IPS-20b (cell line): ENCODE measurements at regions not wholly inside any gene's neighbourhood (a gene's known extent, or its start where the extent isn't known, plus 50 kb on each side); places are given as distances from the start of the nearest gene placed in this dataset.

ENCODE experiments used
- H3K27ac ChIP-seq: one replicate; pipeline ENCODE4 v1.5.1; 2013; ENCODE audit warnings: low read length
- H3K27me3 ChIP-seq: 2 replicates; pipeline ENCODE4 v1.6.1; 2013; ENCODE audit warnings: mild to moderate bottlenecking, low read length, inconsistent platforms; ENCODE audit not compliant: insufficient read depth
- H3K36me3 ChIP-seq: 2 replicates; pipeline ENCODE4 v1.6.1; 2013; ENCODE audit warnings: low read depth, mild to moderate bottlenecking, inconsistent platforms, low read length, moderate library complexity; ENCODE audit not compliant: insufficient read depth
- H3K4me1 ChIP-seq: 2 replicates; pipeline ENCODE4 v1.6.1; 2013; ENCODE audit warnings: mild to moderate bottlenecking, control low read depth, inconsistent platforms, low read length, moderate library complexity; ENCODE audit not compliant: insufficient read depth
- H3K4me3 ChIP-seq: 2 replicates; pipeline ENCODE4 v1.5.1; 2013; ENCODE audit warnings: mild to moderate bottlenecking, low read length, inconsistent platforms
- H3K9ac ChIP-seq: 2 replicates; pipeline ENCODE4 v1.6.1; 2013; ENCODE audit warnings: low read depth, mild to moderate bottlenecking, inconsistent platforms, low read length, moderate library complexity
- H3K9me3 ChIP-seq: 2 replicates; pipeline ENCODE4 v1.6.1; 2013; ENCODE audit warnings: mild to moderate bottlenecking, low read depth, low read length, inconsistent platforms; ENCODE audit not compliant: insufficient read depth

DNA sequence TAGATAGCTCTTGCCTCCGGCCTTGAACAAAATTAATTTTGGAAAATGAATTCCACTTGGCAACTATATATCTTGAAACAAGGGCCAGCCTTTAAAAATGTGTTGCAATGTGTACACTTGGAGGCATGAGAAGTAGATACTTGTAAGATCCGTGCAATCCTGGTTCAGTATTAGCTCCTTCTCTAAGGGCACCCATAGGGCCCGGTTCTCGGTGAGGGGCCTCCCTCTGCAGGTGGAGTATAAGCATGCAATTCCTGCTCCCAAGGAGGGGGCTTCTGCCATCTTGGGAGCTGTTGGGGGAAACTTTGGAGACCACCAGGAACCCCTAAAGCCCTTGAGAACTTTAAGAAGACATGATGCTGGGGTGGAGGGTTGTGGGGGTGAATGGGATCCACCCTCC, 388.7 kb upstream of the RGMA start:
- H3K36me3 ChIP-seq, result no peaks in the 10 kb centered on the region
- peak overlapping the region; percentile 31; the same call in 1 of the 2 replicates for H3K4me3 ChIP-seq
- H3K9me3 ChIP-seq, result no peaks in the 10 kb centered on the region
- H3K4me1 ChIP-seq, result peaks cover 21% of the 10 kb centered on the region
- H3K27ac ChIP-seq, result no peak overlapping the region
- H3K27me3 ChIP-seq, result peaks cover 10% of the 10 kb centered on the region; the same call in 1 of the 2 replicates
- H3K9ac ChIP-seq, result no peak overlapping the region

DNA sequence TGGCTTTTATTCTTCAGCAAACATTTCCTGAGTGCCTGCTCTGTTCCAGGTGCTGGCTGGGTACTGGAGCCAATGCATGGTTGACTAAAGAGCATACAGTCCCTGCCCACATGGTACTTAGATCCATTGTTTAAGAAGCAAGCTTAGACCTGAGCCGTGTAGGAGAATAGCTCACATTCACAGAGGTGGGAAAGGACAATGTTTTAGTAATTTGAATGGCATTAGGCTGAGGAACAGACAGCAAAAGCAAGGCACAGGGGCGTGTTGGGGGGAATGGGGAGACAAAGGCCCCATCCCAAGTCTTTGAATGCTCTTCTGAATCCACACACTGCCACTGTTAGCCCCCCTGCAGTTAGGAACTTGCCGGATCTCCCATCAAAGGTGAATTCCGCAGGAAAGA, 388.2 kb upstream of the RGMA start:
- Histone ChIP-seq H3K4me3 (peak overlapping the region; percentile 31; the same call in 1 of the 2 replicates), H3K27me3 (peaks cover 10% of the 10 kb centered on the region; the same call in 1 of the 2 replicates), H3K4me1 (peaks cover 24% of the 10 kb centered on the region), H3K36me3 (no peaks in the 10 kb centered on the region), H3K9me3 (no peaks in the 10 kb centered on the region), H3K27ac (no peak overlapping the region), H3K9ac (peak overlapping the region; percentile 37; the same call in 1 of the 2 replicates)

DNA sequence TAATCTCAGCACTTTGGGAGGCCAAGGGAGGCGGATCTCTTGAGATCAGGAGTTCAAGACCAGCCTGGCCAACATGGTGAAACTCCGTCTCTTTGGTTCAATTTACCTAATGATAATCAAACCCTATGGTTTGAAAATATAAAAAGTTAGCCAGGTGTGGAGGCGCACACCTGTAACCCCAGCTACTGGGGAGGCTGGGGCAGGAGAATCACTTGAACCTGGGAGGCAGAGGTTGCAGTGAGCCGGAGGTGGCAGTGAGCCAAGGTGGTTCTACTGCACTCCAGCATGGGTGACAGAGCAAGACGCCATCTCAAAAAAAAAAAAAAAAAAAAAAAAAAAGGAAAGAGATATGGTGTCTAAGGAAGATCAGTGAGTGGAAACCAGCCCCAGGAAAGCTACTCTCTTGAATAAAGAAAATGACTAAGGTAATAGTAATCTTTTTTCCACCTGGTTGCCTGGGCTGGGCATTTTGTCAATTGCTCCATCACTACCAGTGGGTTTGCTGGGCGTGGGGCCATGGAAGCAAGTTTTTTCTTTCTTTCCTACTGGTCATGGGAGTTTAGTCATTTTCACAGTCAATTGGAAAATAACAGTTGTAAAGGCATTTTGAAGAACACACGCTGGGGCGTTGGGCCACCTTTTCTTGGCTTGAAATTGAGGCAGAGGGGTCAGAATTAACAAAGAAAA, 387.6 kb upstream of the RGMA start:
- Histone ChIP-seq H3K4me1 (peaks cover 26% of the 10 kb centered on the region), H3K9ac (peak overlapping the region; percentile 37; the same call in 1 of the 2 replicates), H3K36me3 (no peaks in the 10 kb centered on the region), H3K27ac (no peak overlapping the region), H3K9me3 (no peaks in the 10 kb centered on the region), H3K4me3 (no peak overlapping the region), H3K27me3 (peaks cover 10% of the 10 kb centered on the region; the same call in 1 of the 2 replicates)

DNA sequence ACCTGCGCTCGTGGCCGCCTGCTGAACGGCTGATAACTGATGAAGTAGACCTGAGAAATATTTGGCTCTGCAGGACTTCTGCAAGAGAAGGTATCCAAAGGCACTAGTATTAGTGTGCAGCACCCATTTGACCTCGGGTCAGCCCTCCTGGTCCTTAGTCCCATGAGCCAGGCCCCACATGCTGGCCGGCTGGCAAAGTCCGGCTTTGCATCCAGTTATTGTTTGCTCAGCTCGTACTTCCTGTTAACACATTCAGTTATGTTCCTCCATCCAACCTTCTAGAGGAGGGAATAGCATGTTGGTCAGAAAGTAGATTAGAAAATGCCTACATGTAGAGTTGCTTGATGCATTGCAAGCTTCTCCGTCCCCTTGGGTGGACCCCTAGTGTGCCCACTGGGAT, 385.7 kb upstream of the RGMA start:
- H3K36me3 ChIP-seq, result no peaks in the 10 kb centered on the region
- H3K4me3 ChIP-seq, result no peak overlapping the region
- peaks cover 26% of the 10 kb centered on the region for H3K4me1 ChIP-seq

DNA sequence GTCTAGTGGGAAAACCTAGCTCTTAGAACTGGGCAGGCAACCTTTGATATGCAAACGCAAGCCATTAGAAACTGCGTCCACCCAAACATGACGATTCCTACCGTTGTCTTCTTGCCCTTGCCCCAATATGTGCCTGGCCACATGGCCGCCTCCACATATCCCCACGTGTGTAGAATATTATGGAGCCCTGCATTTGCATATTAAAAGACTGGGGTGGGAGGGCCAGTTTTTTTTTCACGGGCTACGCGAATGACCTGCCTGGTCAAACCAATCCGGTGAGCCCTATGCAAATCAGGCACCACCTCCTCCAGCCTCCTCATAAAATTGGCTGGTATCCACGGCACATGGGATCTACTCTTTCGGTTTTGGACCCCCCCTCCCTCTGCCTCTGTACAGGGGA, 381.0 kb upstream of the RGMA start:
- peaks cover 18% of the 10 kb centered on the region; the same call in 1 of the 2 replicates for H3K4me1 ChIP-seq
- no peaks in the 10 kb centered on the region for H3K27me3 ChIP-seq
- no peak overlapping the region for H3K27ac ChIP-seq
- no peaks in the 10 kb centered on the region for H3K36me3 ChIP-seq
- H3K4me3 ChIP-seq, result no peak overlapping the region
- no peak overlapping the region for H3K9ac ChIP-seq
- no peaks in the 10 kb centered on the region for H3K9me3 ChIP-seq

More for the DNA sequence above, 385.7 kb upstream of the RGMA start:
- H3K27ac ChIP-seq, result no peak overlapping the region
- H3K9ac ChIP-seq, result no peak overlapping the region
- H3K9me3 ChIP-seq, result no peaks in the 10 kb centered on the region
- peaks cover 10% of the 10 kb centered on the region; the same call in 1 of the 2 replicates for H3K27me3 ChIP-seq

DNA sequence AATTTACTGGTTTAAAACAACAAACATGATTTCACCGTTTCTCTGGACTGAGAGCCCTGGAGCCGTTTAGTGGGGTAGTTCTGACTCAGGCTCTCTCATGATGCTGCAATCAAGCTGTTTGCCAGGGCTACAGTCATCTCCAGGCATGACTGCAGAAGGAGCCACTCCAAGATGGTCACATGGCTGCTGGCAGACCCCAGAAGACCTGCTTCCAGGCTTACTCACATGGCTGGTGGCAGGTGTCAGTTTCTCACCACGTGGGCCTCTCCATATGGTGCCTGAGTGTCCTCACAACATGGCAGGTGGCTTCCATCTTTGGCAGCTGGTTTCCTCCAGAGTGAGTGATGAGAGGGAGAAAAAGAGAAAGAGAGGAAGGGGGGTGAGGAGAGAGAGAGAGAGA, 378.3 kb upstream of the RGMA start:
- Histone ChIP-seq H3K4me3 (no peak overlapping the region), H3K4me1 (peaks cover 17% of the 10 kb centered on the region; the same call in 1 of the 2 replicates), H3K9ac (no peak overlapping the region), H3K9me3 (no peaks in the 10 kb centered on the region), H3K36me3 (no peaks in the 10 kb centered on the region), H3K27me3 (no peaks in the 10 kb centered on the region), H3K27ac (no peak overlapping the region)

DNA sequence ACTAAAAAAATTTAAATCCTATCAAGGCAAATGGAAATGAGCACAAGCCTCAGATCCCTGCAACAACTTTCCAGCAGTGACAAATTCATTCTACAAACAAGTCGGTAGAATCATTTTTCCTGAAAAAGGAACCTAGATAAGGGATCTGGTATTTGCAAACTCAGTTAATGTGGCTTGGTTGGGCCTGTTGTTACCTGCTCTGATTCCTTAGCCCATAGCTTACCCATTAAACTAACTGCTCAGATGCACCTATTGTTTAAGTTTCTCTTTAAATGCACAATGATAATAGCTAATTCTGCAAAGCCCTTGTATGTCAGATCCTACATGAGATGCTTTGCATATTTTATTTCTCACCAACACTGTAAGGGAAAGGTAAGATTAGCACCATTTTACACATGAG, 377.4 kb upstream of the RGMA start:
- no peak overlapping the region for H3K27ac ChIP-seq
- H3K4me3 ChIP-seq, result no peak overlapping the region
- no peaks in the 10 kb centered on the region for H3K27me3 ChIP-seq

DNA sequence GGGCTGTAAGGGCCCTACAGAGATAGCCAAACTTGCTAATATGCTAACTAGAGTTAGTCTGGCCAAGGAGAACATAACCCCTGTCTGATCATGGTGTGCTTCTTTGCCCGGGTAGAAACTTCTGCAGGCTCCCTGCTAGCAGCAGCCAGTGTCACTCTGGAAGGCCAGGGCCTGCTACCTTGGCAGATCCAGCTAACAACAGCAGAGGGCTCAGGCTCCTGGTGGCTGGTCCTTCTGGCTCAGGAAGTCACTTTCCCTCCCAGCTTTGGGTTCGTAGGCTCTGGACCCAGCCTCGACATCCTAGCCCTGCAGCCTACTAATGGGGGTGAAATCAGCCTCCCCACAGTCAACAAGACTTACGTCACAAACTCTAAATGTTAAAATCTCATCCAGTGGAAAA, 373.7 kb upstream of the RGMA start:
- H3K4me1 ChIP-seq, result peaks cover 11% of the 10 kb centered on the region; the same call in 1 of the 2 replicates
- no peaks in the 10 kb centered on the region for H3K27me3 ChIP-seq
- no peaks in the 10 kb centered on the region for H3K9me3 ChIP-seq
- H3K4me3 ChIP-seq, result no peak overlapping the region
- no peaks in the 10 kb centered on the region for H3K36me3 ChIP-seq
- H3K9ac ChIP-seq, result no peak overlapping the region
- no peak overlapping the region for H3K27ac ChIP-seq

More for the DNA sequence above, 377.4 kb upstream of the RGMA start:
- Histone ChIP-seq H3K36me3 (no peaks in the 10 kb centered on the region), H3K9me3 (no peaks in the 10 kb centered on the region), H3K9ac (no peak overlapping the region), H3K4me1 (peaks cover 14% of the 10 kb centered on the region; the same call in 1 of the 2 replicates)

DNA sequence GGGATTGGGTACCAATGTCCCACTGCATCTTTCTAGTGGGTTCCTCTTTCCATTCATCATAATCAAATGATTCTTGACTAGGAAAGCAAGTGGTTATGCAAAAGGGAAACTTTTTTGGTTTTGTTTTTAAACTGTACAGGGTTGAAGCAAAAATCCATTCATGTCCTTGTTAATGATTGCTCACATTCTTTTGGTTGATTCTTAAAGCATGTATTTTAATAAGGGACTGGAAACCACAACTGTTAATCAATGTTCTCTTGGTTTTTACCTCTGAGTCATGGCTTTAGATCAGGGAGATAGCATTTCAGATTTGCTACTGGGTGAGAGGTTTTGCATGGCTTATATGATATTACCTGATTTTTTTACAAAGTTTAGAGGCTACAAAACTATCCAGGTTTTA, 371.7 kb upstream of the RGMA start:
- H3K9ac ChIP-seq, result no peak overlapping the region
- no peak overlapping the region for H3K4me3 ChIP-seq
- H3K27me3 ChIP-seq, result no peaks in the 10 kb centered on the region
- H3K27ac ChIP-seq, result no peak overlapping the region
- H3K4me1 ChIP-seq, result peaks cover under 1% of the 10 kb centered on the region; the same call in 1 of the 2 replicates
- no peaks in the 10 kb centered on the region for H3K9me3 ChIP-seq
- H3K36me3 ChIP-seq, result no peaks in the 10 kb centered on the region

DNA sequence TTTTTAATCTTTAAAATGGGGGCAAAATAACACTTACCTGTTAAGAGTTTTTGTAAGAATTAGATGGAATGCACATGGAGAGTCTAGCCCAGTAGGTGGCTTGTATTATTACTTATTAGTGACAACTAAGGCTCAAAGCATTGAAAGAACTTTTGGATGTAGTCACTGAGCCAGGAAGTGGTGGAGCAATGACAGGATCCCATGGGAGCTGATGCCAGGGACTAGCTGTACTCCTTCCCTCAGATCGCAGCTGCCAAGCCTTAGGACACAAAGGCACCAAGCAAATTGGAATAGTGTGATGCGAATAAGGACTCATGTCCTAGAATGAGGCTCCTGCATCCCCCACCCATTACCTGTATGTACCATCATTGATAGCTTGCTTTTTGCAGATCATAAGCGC, 370.4 kb upstream of the RGMA start:
- no peak overlapping the region for H3K4me3 ChIP-seq
- H3K4me1 ChIP-seq, result no peaks in the 10 kb centered on the region
- no peak overlapping the region for H3K9ac ChIP-seq
- no peaks in the 10 kb centered on the region for H3K36me3 ChIP-seq
- no peaks in the 10 kb centered on the region for H3K27me3 ChIP-seq
- H3K9me3 ChIP-seq, result no peaks in the 10 kb centered on the region
- no peak overlapping the region for H3K27ac ChIP-seq

DNA sequence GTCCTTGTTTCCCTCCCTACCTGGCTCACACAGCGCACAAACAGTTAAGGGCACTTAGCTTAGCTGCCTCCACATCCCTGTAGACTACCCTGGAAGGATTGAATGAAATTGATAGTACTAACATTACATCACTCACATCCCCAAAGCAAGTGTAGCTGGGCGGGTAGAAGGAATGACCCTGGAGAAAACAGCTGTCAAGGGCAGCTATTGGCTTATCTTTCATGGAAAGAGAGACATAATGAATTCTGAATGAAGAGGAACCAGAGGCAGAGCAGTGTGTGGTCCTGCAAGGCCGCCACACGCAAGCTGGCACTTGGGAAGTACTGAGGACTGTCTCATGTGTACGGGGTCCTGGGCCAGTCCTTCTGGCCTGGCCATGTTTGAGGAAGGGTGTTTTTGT, 369.6 kb upstream of the RGMA start:
- no peaks in the 10 kb centered on the region for H3K27me3 ChIP-seq
- no peaks in the 10 kb centered on the region for H3K9me3 ChIP-seq
- H3K9ac ChIP-seq, result no peak overlapping the region
- H3K36me3 ChIP-seq, result no peaks in the 10 kb centered on the region
- H3K4me3 ChIP-seq, result no peak overlapping the region
- H3K27ac ChIP-seq, result no peak overlapping the region
- no peaks in the 10 kb centered on the region for H3K4me1 ChIP-seq

DNA sequence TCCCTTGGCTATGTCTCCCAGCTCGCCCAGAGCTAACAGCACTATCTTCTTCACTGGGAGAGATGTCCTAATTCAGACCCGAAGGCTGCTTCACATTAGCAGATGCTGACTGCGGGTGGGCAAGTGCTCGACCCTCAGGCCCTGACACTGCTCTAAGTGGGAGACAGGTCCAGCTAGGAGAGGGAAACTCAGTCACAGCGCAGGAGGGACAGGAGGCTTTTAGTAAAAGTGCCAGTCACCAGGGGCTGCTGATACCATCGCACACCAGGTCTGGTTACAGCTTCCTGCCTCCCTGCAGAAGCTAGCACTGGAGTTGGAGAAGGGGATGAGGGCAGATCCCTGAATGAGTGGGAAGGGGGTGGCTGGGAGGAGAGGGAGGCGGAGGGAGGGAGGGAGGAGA, 365.8 kb upstream of the RGMA start:
- Histone ChIP-seq H3K9ac (no peak overlapping the region), H3K9me3 (no peaks in the 10 kb centered on the region), H3K4me1 (peaks cover 17% of the 10 kb centered on the region), H3K27ac (no peak overlapping the region), H3K27me3 (no peaks in the 10 kb centered on the region), H3K36me3 (no peaks in the 10 kb centered on the region), H3K4me3 (no peak overlapping the region)
